ENCODE measurements at regions not wholly inside any gene's neighbourhood (a gene's known extent, or its start where the extent isn't known, plus 50 kb on each side); places are given as distances from the start of the nearest gene placed in this dataset.

GRCh38 chr2:198656869-198657268 is 800.9 kb downstream of the SATB2 start:
- no peaks in the 10 kb centered on the region for H3K36me3 Mint-ChIP-seq (ENCODE audit: low read depth)
- H3K4me1 Mint-ChIP-seq (ENCODE audit: low read depth) = no peaks in the 10 kb centered on the region
- DNase-seq (ENCODE audit: low spot score) = no peak
- no peaks in the 10 kb centered on the region for H3K9me3 Mint-ChIP-seq (ENCODE audit: low read depth)
- no peak overlapping the region for H3K27ac Mint-ChIP-seq (ENCODE audit: unreplicated experiment)
- TF ChIP-seq CTCF (IDR thresholded peaks at IDR 0.05) = no peak
- H3K27me3 Mint-ChIP-seq (ENCODE audit: low read depth) = peaks cover 19% of the 10 kb centered on the region
- no peak overlapping the region for H3K4me3 Mint-ChIP-seq (ENCODE audit: unreplicated experiment)

GRCh38 chr2:198654646-198655045 is 803.1 kb downstream of the SATB2 start:
- Mint-ChIP-seq H3K27me3 (ENCODE audit: low read depth) (peaks cover 26% of the 10 kb centered on the region), H3K9me3 (ENCODE audit: low read depth) (no peaks in the 10 kb centered on the region), H3K36me3 (ENCODE audit: low read depth) (no peaks in the 10 kb centered on the region), H3K4me1 (ENCODE audit: low read depth) (no peaks in the 10 kb centered on the region), H3K27ac (ENCODE audit: unreplicated experiment) (no peak overlapping the region), H3K4me3 (ENCODE audit: unreplicated experiment) (no peak overlapping the region)
- no peak for TF ChIP-seq CTCF (IDR thresholded peaks at IDR 0.05)
- DNase-seq (ENCODE audit: low spot score) = no peak

GRCh38 chr2:198653311-198653710 is 804.4 kb downstream of the SATB2 start:
- TF ChIP-seq CTCF (IDR thresholded peaks at IDR 0.05) = no peak
- Mint-ChIP-seq H3K9me3 (ENCODE audit: low read depth) (no peaks in the 10 kb centered on the region), H3K4me3 (ENCODE audit: unreplicated experiment) (no peak overlapping the region), H3K27me3 (ENCODE audit: low read depth) (peaks cover 26% of the 10 kb centered on the region), H3K4me1 (ENCODE audit: low read depth) (no peaks in the 10 kb centered on the region), H3K27ac (ENCODE audit: unreplicated experiment) (no peak overlapping the region), H3K36me3 (ENCODE audit: low read depth) (no peaks in the 10 kb centered on the region)
- DNase-seq (ENCODE audit: low spot score) = no peak

- Mint-ChIP-seq H3K4me3 (ENCODE audit: unreplicated experiment) (no peak overlapping the region), H3K27ac (ENCODE audit: unreplicated experiment) (no peak overlapping the region), H3K27me3 (ENCODE audit: low read depth) (peaks cover 26% of the 10 kb centered on the region)
Measured at GRCh38 chr2:198652461-198652860, 805.3 kb downstream of the SATB2 start.

GRCh38 chr2:198645816-198646215 is 811.9 kb downstream of the SATB2 start:
- no peak for DNase-seq (ENCODE audit: low spot score)
- no peak overlapping the region for H3K27ac Mint-ChIP-seq (ENCODE audit: unreplicated experiment)
- H3K4me1 Mint-ChIP-seq (ENCODE audit: low read depth) = no peaks in the 10 kb centered on the region
- no peak for TF ChIP-seq CTCF (IDR thresholded peaks at IDR 0.05)
- H3K36me3 Mint-ChIP-seq (ENCODE audit: low read depth) = no peaks in the 10 kb centered on the region
- H3K4me3 Mint-ChIP-seq (ENCODE audit: unreplicated experiment) = no peak overlapping the region
- H3K27me3 Mint-ChIP-seq (ENCODE audit: low read depth) = peaks cover 4% of the 10 kb centered on the region
- H3K9me3 Mint-ChIP-seq (ENCODE audit: low read depth) = no peaks in the 10 kb centered on the region

More at GRCh38 chr2:198652461-198652860, 805.3 kb downstream of the SATB2 start:
- no peak for DNase-seq (ENCODE audit: low spot score)
- TF ChIP-seq CTCF (IDR thresholded peaks at IDR 0.05) = no peak
- Mint-ChIP-seq H3K9me3 (ENCODE audit: low read depth) (no peaks in the 10 kb centered on the region), H3K36me3 (ENCODE audit: low read depth) (no peaks in the 10 kb centered on the region), H3K4me1 (ENCODE audit: low read depth) (no peaks in the 10 kb centered on the region)

All from chondrocyte (in vitro differentiated cells).